NCI-H748 treated with DMSO at 0.1 percent for 48 hours (cell line): ENCODE measurements at regions not wholly inside any gene's neighbourhood (a gene's known extent, or its start where the extent isn't known, plus 50 kb on each side); places are given as distances from the start of the nearest gene placed in this dataset.

ENCODE experiments used
- DNase-seq: peaks from one replicate; lab custom pipeline; 2025; lab: John Stamatoyannopoulos, UW

DNA sequence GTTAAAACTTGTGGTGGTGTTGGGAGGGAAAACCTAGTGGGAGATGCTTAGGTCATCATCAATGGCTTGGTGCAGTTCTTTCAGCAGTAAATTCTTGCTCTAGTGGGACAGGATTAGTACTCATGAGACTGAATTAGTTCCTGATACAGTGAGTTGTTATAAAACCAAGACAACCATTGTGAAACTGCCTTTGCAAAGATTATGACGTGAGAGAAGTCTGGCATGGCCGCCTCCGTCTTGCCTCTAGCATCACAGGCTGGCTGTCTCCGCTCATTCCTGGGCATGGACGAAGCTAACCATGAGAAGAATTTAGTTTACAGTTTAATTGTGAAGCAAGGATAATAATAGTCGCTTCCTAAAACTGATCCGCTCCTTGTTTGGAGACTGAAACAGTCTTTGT is 186.4 kb downstream of the KIF20B start:
- DNase-seq, result no peak

DNA sequence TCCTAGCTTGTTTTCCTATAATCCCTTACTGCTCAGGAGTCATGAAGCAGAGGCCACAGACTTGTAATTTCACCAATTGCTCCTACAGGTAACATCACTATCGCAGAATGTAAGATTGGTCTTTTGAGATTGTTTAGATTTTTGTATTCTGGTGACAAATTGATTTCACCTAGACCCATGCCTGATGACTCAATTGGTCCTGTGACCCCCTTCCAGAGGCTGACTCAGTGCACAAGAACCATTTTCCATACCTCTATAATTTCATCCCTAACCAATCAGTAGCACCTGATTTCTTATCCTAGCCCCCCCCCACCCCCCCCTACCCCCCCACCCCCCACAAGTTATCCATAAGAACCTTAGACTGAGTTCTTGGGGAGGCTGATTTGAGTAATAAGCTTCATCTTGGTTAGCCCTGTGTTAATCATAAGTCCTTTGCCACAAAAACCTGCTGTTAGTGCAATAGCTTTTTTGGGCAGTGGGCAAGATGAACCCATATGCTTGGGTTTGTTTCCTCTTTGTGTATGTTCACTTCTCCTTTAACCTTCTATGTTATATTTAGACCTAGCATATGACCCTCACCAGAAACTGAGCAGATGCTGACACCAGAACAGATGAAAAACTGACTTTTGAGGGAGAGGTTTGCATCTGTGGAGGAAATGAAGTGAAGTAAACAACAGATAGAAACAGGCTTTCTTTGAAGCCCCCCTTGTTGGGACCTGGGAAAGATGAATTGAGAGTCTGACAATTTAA is 187.1 kb downstream of the KIF20B start:
- DNase-seq, result no peak

- DNase-seq, result no peak
These were observed 188.2 kb downstream of the KIF20B start for GRCh38 chr10:89889606-89890005.

DNA sequence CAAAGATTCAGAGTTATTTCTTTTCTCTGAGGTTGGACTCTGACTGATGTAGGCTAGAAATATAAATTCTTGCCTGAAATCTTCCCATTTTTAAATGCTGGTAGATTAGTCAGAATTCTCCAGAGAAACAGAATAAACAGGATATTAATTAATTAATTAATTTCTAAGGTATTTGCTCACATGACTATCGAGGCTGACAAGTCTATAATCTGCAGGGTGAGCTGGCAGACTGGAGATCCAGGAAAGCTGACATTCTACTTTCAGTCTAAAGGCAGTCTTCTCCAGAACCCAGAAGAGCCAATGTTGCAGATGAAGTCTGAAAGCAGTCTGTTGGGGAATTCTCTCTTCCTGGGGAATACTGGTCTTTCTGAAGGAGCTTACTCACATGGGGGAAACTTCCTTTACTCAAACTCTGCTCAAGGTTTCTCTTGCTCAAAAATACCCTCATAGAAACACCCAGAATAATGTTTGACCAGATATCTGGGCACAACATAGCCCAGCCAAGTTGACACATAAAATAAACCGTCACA is 189.7 kb downstream of the KIF20B start:
- no peak for DNase-seq

- DNase-seq, result no peak
These were observed 192.7 kb downstream of the KIF20B start for GRCh38 chr10:89894051-89894450.

DNA sequence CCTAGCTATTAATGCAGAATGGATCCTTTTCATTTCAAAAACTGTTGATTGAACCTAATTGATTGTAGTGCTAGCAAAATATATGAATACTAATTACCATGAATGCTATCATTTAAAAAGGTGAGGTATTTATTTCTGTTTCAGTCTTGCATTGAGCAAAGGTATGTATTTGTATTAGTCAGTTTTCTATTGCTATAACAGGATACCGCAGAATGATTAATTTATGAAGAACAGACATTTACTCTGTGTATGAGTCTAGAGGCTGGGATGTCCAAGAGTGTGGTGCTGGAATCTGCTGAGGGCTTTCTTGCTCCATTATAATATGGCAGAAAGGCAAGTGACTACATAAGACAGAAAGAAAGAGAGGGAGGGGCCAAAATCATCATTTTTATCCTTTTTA is 199.2 kb downstream of the KIF20B start:
- no peak for DNase-seq

DNA sequence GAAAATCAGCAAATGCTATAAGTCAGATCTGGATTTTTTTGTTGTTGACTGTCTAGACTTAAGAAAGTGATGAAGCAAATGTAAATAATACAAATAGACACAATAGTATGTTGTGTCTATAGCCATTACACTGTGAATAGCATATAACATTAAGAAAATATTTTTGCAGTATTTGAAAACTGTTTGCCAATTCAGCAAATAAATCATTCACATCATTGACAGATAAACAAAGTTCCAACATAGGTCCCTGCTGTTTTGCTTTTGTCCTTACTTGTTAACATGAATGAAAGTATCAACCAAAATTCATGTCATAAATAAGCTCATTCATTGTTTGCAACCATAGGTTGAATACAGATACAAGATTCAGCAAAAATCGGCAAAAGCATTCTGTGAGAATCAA is 200.5 kb downstream of the KIF20B start:
- no peak for DNase-seq

- no peak for DNase-seq
These were observed 203.4 kb downstream of the KIF20B start for GRCh38 chr10:89904755-89905154.

GRCh38 chr10:89909752-89910151 is 208.4 kb downstream of the KIF20B start:
- no peak for DNase-seq

GRCh38 chr10:89915021-89915420 is 213.6 kb downstream of the KIF20B start:
- DNase-seq, result no peak

DNA sequence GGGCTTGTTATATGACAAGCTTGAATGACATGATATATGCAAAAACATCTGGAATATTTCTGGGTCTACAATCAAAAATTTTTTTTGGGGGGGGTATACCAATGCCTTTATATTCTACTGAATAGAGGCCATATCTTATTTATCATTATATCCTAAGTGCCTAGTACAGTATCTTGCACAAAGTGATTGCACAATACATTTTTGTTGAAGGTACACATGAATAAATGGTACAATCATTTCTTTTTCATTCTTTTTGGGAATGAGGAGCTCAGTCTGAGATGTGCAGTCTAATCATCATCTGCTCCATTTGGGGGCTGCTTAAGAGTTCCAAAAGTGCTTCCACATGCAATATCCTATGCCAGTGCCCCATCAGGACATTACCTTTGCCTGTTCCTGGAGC is 214.6 kb downstream of the KIF20B start:
- DNase-seq, result no peak

- no peak for DNase-seq
These were observed 215.3 kb downstream of the KIF20B start for GRCh38 chr10:89916468-89917215.

DNA sequence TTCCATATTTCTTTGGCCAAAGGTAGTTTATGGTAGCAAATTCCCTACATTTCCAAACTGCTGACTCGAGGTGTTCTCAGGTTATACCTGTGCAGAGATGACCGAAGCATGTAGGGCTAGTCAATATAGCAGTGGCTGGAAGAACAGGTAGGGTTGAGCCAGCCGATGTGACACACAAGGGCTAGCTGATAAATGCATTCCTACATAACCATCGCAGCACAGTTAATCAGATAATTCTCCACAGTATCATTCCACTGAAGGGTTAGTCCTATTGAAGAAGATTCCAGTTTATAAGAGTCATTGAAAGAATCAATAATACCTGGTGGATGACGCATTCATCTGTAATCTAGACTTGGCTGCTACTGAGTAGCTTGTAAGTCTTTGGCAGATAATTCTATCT is 220.0 kb downstream of the KIF20B start:
- no peak for DNase-seq

DNA sequence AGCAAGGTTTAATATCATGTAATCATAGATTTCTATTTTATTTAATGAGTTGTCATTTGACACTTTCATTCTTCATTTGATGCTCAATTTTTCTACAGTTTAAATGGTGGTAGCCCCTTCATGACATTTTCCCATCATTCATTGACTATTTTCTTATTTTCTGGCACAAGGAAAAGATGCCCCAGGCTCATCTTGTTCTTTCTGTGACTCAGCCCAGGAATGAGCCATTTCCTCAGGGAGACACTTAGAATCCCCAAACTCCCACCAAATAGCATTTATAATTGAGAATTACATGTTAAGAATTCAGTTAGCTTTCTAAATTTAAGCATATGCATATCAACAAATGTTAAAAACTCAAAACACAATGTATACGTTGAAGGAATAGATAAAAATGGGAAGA is 222.3 kb downstream of the KIF20B start:
- DNase-seq, result no peak

- DNase-seq, result no peak
These were observed 222.9 kb downstream of the KIF20B start for GRCh38 chr10:89924261-89924660.

GRCh38 chr10:89926736-89927135 is 225.3 kb downstream of the KIF20B start:
- no peak for DNase-seq

GRCh38 chr10:89929282-89930026 is 228.1 kb downstream of the KIF20B start:
- no peak for DNase-seq

DNA sequence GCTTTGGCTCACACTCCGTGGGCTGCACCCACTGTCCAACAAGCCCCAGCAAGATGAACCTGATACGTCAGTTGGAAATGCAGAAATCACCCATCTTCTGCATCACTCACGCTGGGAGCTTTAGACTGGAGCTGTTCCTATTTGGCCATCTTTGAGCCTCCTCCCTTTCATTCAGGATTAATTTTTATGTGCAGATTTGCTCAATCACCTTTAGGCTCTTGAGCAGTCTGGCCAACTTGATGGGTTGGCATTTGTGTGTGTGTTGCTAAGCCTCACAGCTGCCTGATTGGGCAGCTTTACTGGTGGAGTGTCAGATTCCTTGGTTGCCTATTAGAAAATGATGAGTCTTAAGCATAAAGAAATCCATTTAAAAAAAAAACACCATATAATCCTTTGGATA is 236.1 kb downstream of the KIF20B start:
- no peak for DNase-seq

DNA sequence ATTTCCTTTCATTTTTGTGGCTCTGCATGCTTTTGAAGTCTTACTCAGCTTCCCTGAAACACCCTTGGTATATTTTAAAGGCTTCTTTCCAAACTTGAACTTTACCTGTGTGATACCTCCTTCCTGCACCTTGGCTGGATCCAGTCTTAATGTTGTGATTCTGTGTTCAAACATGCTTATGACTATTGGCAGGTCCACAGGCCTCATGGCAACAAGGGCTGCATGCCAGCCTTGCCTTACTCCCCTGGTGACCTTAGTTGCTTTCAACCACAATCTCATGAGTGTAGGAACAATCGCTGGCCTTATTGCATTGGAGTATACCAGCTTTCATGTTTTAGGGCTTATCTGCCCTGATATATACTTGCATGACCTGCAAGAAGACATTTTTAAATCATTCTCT is 238.7 kb downstream of the KIF20B start:
- DNase-seq, result no peak

GRCh38 chr10:89942217-89942616 is 240.8 kb downstream of the KIF20B start:
- DNase-seq, result no peak

GRCh38 chr10:89944138-89944537 is 242.7 kb downstream of the KIF20B start:
- DNase-seq, result no peak

GRCh38 chr10:89946106-89946505 is 244.7 kb downstream of the KIF20B start:
- DNase-seq, result no peak

- DNase-seq, result no peak
These were observed 248.1 kb downstream of the KIF20B start for GRCh38 chr10:89949496-89949895.
